ENCODE measurements at regions not wholly inside any gene's neighbourhood (a gene's known extent, or its start where the extent isn't known, plus 50 kb on each side); places are given as distances from the start of the nearest gene placed in this dataset.
"Not testable (repeated sequence)": the region's sequence is repeated elsewhere in the genome, so short reads cannot be mapped to it uniquely, and the experiment has no call there.

DNA sequence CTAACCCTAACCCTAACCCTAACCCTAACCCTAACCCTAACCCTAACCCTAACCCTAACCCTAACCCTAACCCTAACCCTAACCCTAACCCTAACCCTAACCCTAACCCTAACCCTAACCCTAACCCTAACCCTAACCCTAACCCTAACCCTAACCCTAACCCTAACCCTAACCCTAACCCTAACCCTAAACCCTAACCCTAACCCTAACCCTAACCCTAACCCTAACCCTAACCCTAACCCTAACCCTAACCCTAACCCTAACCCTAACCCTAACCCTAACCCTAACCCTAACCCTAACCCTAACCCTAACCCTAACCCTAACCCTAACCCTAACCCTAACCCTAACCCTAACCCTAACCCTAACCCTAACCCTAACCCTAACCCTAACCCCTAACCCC, 80.6 kb upstream of the PLEKHG4B start:
- ATAC-seq; DNase-seq; intact Hi-C loops (cut with DNase I): not testable (repeated sequence)

- no peak for DNase-seq
- intact Hi-C loops (cut with DNase I) = no loop called here
- no peak for ATAC-seq
These were observed 80.1 kb upstream of the PLEKHG4B start for GRCh38 chr5:11898-12297.

GRCh38 chr5:13234-13633, 78.7 kb upstream of the PLEKHG4B start:
- ATAC-seq = no peak
- DNase-seq = no peak
- intact Hi-C loops (cut with DNase I) = no loop called here

DNA sequence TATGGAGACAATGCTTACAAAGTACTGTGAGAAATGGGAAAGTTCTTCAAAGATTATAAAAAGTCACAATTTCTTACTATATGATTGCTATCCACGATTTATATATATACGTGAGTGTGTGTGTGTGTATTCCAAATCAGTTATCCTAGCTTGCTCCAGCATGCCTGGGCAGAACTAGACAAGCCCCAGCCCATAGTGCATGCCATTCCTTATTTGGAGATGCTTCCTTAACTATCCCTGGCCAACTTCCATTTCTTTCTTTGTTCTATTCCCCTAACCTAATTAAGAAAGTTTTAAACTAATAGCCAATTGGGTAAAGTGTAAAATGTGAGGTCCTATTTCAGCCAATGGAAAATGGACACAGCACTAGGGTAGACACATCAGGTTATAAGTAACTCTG, 77.3 kb upstream of the PLEKHG4B start:
- intact Hi-C loops (cut with DNase I) = not testable (repeated sequence)

GRCh38 chr5:20276-20675, 71.7 kb upstream of the PLEKHG4B start:
- ATAC-seq; intact Hi-C loops (cut with DNase I); DNase-seq: not testable (repeated sequence)

More for the DNA sequence above, 77.3 kb upstream of the PLEKHG4B start:
- not testable (repeated sequence) for DNase-seq, ATAC-seq

DNA sequence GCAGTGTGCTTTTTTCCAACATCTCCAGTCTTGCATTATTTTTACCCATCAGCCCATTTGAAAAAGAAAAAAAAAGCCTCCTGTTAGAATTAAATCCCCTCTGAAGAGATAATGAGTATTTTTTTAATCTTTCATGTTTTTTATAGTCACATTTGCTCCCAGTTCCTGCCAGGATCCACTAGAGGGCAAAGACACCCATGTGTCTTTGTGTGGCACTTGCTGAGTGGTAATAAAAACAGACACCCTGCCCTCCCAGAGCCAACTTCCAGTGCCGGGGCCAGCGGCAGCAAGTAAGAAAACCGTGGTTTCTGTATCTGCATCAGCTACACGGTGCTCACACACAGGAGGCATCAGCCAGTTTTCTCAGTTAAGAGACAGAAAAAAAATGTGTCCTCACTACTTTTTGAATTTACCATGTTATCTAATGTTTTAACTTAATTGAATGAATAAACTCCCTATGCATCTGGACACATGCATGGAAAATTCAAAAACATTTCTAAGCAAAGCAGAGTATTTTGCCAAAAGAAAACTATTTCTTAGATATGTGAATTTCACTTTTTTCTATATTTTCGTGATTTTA, 70.2 kb upstream of the PLEKHG4B start:
- no peak for ATAC-seq
- no peak for DNase-seq
- intact Hi-C loops (cut with DNase I) = no loop called here

DNA sequence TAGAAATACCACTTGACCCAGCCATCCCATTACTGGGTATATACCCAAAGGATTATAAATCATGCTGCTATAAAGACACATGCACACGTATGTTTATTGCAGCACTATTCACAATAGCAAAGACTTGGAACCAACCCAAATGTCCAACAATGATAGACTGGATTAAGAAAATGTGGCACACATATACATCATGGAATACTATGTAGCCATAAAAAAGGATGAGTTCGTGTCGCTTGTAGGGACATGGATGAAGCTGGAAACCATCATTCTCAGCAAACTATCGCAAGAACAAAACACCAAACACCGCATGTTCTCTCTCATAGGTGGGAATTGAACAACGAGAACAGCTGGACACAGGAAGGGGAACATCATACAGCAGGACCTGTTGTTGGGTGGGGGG, 68.1 kb upstream of the PLEKHG4B start:
- ATAC-seq; intact Hi-C loops (cut with DNase I); DNase-seq: not testable (repeated sequence)

- intact Hi-C loops (cut with DNase I); DNase-seq; ATAC-seq: not testable (repeated sequence)
These were observed 66.9 kb upstream of the PLEKHG4B start for GRCh38 chr5:25067-25466.

DNA sequence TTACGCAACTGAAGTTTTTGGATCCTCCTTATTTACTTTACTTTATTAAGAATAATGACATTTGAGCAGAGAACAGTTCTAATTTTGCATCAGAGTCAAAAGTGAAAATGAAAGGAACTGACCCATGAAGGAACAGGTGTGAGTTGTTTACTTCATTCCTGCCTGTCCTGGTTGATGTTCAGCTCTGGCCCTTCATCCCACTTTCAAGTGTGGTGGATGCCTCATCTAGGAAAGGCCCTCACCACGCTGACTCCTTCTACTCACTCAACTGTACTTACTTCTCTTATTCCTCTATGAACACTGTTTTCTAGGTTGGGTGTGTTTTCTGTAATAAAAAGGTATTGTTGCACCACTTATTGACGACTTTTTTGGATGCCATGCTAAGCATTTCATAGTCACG, 61.8 kb upstream of the PLEKHG4B start:
- ATAC-seq (no peak), DNase-seq (no peak)
- intact Hi-C loops (cut with DNase I) = no loop called here

GRCh38 chr5:30556-30955, 61.4 kb upstream of the PLEKHG4B start:
- ATAC-seq; intact Hi-C loops (cut with DNase I); DNase-seq: not testable (repeated sequence)

- intact Hi-C loops (cut with DNase I) = no loop called here
- DNase-seq = no peak
- ATAC-seq = no peak
These were observed 59.8 kb upstream of the PLEKHG4B start for GRCh38 chr5:32165-32564.

DNA sequence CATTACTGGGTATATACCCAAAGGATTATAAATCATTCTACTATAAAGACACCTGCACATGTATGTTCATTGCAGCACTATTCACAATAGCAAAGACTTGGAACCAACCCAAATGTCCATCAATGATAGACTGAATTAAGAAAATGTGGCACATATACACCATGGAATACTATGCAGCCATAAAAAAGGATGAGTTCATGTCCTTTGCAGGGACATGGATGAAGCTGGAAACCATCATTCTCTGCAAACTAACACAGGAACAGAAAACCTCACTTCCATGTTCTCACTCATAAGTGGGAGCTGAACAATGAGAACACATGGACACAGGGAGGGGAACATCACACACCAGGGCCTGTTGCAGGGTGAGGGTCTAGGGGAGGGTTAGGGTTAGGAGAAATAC, 56.4 kb upstream of the PLEKHG4B start:
- DNase-seq; intact Hi-C loops (cut with DNase I); ATAC-seq: not testable (repeated sequence)

DNA sequence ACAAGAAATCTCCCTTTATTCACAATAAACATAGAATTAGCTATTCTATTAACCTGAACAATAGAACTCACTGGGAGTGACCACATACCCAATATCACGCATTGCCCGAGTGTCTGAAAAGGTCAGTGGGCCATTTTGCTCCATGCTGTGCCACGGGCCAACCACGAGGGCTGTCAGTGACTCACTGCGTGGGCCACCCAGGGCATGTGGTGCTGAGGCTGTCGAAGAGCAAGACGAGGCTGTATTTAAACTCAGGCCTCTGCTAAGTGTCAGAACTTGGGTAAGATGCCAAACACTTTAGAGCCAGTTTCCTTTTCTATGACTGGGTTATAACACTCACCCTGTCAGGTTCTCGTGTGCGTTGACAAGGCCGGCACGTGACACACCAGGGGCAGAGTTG, 54.8 kb upstream of the PLEKHG4B start:
- ATAC-seq = peak in 1 of 2 donors; percentile 32
- intact Hi-C loops (cut with DNase I); DNase-seq: not testable (repeated sequence)

GRCh38 chr5:39979-40583, 51.9 kb upstream of the PLEKHG4B start:
- DNase-seq (no peak), ATAC-seq (no peak)
- intact Hi-C loops (cut with DNase I) = no loop called here

Data from left cardiac atrium (tissue), 4 donors.